ENCODE measurements at regions not wholly inside any gene's neighbourhood (a gene's known extent, or its start where the extent isn't known, plus 50 kb on each side); places are given as distances from the start of the nearest gene placed in this dataset.

DNA sequence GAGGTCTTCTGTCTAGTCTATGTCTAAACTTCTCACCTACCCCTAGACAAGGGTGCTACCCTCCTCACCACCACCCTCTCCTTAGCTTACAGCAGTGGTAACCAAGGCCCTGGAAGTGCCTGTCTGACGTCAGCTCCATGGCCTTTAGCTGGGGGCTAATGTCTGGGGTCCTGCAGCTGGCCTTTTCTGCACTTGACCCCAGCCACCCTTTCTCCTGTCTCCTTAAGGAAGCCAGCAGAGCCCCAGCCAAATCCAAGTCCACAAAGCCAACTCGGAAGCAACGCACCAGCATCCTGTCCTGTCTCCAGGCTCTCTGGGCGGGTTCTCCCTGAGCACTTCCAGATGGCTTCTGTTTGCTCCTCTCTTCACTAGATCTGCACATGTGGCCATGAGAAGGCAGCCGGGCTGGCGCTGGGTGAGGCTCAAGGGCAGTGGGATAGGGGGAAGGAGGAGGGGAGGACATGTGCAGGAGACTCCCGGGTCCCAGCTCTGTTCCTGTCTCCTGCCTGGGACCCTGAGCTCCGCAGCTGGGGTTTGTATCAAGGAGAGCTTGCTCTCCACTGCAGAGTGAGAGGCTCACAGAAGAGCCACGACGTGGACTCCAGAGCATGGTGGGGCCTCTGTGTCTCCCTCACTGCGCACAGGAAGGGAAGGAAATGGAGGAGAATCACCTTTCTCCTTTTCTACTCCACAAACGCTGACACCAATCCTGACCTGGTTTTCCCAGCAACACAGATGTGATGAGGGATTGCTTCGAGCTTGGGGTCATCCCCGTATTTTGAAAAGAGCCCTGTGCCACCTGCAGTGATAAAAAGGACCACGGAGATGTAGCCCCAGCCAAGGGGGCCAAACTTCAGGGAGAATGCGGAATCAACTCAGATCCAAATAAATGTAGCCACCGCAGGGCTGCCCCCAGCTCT is 204.2 kb downstream of the USP12 start:
- DNase-seq (ENCODE audit: low read depth in 2 of 2), result no peak

DNA sequence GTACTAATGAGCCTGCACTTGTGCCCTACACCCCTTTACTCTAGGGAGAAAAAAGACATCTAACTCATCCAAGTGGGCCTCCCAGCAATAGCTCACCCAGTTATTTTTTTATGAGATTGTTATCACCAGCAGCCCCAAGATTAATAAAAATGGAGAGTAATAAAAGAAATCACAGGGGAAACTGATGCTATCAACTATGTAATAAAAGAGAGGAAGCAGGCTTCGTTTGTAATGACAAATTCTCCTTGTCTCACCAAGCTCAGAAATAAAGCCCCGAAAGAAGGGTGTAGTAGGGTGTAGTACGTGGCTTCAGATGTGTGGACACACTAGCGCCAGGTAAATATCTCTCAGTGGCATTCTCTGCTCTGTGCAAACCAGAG is 204.9 kb downstream of the USP12 start:
- no peak for DNase-seq (ENCODE audit: low read depth in 2 of 2)

GRCh38 chr13:26965952-26966700 is 205.5 kb downstream of the USP12 start:
- no peak for DNase-seq (ENCODE audit: low read depth in 2 of 2)

GRCh38 chr13:26964278-26965250 is 204.0 kb upstream of the GPR12 start:
- no peak for DNase-seq (ENCODE audit: low read depth in 2 of 2)

DNA sequence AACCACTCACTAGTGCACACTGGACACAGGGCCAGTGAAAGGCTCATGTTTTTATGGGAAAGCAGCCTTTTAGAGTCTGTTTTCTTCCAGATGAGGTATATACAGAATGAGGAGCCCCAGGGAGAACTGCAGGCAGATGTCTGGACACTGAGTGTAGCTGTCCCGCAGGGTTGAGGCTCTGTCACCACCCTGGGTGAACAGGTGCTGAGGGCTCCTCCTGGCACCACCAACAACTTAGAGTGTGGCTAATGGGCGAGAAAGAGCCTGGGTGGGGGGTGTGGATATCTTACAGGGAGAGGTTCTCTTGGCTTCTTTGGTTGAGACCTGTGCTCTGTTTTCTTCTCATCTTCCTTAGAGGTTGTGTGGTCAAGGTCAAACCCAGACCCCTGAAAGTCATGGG is 202.1 kb upstream of the GPR12 start:
- no peak for DNase-seq (ENCODE audit: low read depth in 2 of 2)

- DNase-seq (ENCODE audit: low read depth in 2 of 2), result no peak
Observed at GRCh38 chr13:26961890-26962615, 201.5 kb upstream of the GPR12 start.

- DNase-seq (ENCODE audit: low read depth in 2 of 2), result no peak
Observed at GRCh38 chr13:26957182-26957581, 196.6 kb upstream of the GPR12 start.

- no peak for DNase-seq (ENCODE audit: low read depth in 2 of 2)
Observed at GRCh38 chr13:26956522-26957142, 196.0 kb upstream of the GPR12 start.

DNA sequence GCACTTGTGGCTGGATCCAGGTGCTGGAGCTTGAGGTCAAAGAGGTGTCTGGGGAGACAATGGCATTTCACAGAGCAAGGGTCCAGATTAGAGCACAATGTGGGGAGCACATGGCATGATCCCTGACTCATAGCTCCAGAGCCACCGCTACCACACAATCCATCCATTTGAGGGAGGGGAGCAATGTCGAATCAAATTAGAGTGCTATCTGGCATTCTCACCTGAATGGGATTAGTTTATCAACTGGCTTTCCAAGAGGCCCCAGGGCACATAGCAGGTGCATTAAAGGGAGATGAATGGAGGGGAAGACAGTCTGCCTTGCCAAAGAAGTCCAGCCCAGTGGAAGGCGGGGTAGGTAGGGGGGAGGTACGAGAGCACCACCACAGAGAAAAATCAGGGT is 194.4 kb upstream of the GPR12 start:
- no peak for DNase-seq (ENCODE audit: low read depth in 2 of 2)

GRCh38 chr13:26953291-26953690 is 192.7 kb upstream of the GPR12 start:
- DNase-seq (ENCODE audit: low read depth in 2 of 2), result no peak

- no peak for DNase-seq (ENCODE audit: low read depth in 2 of 2)
Observed at GRCh38 chr13:26952551-26953143, 192.1 kb upstream of the GPR12 start.

- no peak for DNase-seq (ENCODE audit: low read depth in 2 of 2)
Observed at GRCh38 chr13:26951581-26952177, 191.1 kb upstream of the GPR12 start.

GRCh38 chr13:26950968-26951367 is 190.4 kb upstream of the GPR12 start:
- DNase-seq (ENCODE audit: low read depth in 2 of 2), result no peak

DNA sequence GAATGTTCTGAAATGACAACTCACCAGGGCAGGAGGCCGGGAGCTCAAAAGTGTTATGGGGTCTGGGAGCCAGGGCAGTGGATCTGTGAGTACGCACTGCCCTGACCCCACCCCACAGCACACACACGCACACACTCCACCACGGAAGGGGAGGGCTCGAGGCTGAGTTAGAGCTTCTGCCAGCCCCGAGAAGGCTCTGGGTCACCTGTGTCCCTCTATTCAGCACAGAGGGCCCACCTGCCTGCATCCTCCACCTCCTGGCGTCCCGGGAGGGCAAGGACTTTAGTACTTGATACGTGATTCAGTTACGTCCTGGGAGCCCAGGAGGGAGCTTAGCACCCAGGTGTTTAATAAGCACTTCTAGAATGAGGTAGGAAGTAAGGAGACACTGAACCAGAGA is 190.0 kb upstream of the GPR12 start:
- no peak for DNase-seq (ENCODE audit: low read depth in 2 of 2)

- DNase-seq (ENCODE audit: low read depth in 2 of 2), result no peak
Observed at GRCh38 chr13:26949701-26950502, 189.3 kb upstream of the GPR12 start.

GRCh38 chr13:26948353-26948752 is 187.8 kb upstream of the GPR12 start:
- no peak for DNase-seq (ENCODE audit: low read depth in 2 of 2)

DNA sequence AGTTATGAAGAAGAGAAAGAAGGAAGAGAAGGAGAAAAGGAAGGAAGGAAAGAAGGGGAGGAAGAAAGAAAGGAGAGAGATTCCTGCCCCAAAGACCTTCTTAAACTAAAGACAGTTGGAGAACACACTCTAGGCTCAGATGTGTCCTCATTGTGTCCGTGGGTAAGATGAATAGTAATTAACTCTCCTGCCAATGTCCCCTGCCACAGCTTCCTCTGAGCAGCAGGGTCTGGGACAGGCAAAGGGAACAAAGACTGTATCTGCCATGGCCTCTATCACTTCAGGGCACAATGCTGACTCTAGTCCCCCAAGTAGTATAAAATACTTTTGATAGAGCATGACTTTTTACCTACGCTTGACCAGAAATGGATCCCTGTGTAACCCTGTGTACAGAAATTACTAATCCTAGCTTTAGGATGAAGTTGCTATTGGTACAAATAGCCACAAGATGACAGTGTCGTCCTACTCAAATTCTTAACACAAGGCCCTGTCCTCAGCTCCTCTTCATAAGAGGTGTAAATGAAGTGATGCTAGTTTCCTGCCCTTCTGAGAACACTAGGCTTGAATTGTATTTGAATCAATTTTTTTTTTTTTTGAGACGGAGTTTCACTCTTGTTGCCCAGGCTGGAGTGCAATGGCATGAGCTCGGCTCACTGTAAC is 186.2 kb upstream of the GPR12 start:
- DNase-seq (ENCODE audit: low read depth in 2 of 2), result no peak

DNA sequence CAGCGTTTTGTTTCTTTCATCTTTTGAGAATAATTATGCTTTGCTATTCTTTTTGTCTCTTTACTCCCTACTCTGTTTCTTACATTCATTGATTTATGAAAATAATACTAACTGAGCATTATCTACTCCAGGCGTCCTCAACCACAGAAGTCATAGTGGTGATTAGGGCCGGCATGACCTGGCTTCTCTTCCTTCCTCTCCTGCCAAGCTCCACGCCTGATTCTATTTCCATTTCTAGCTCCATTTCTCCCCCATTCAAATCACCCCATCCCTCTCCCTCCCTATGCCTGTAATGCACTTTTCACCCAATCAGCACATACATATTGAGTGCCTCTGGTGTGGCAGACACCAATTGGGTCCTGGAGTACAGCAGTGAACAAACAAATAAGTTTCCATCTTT is 183.2 kb upstream of the GPR12 start:
- no peak for DNase-seq (ENCODE audit: low read depth in 2 of 2)

GRCh38 chr13:26942184-26942583 is 181.6 kb upstream of the GPR12 start:
- DNase-seq (ENCODE audit: low read depth in 2 of 2), result no peak
